NCI-H2227 (cell line): ENCODE measurements at regions not wholly inside any gene's neighbourhood (a gene's known extent, or its start where the extent isn't known, plus 50 kb on each side); places are given as distances from the start of the nearest gene placed in this dataset.

ENCODE experiments used
- DNase-seq: peaks from one replicate; lab custom pipeline; 2025; ENCODE audit not compliant: unreplicated experiment; lab: John Stamatoyannopoulos, UW

GRCh38 chr5:164651546-164652275, 1146.3 kb downstream of the MAT2B start:
- DNase-seq: no peak

DNA sequence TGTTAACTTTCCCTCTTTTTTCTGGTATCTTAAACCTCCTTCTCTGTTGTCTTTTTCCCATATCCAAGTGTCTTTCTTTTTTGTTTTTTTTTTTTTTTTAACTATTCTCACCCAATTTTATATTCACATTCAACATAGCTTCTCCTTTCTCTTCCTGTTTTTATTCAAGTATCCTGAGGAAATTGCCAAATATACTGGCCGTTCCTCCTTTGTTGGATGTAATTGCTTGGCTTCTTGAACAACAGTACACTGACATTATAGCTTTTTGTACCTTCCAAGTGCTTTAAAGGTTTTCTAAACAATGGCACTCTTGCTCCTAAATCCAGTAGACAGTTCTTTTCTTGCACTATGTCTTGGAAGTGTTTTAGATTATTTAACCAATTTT, 1146.8 kb downstream of the MAT2B start:
- DNase-seq: no peak

DNA sequence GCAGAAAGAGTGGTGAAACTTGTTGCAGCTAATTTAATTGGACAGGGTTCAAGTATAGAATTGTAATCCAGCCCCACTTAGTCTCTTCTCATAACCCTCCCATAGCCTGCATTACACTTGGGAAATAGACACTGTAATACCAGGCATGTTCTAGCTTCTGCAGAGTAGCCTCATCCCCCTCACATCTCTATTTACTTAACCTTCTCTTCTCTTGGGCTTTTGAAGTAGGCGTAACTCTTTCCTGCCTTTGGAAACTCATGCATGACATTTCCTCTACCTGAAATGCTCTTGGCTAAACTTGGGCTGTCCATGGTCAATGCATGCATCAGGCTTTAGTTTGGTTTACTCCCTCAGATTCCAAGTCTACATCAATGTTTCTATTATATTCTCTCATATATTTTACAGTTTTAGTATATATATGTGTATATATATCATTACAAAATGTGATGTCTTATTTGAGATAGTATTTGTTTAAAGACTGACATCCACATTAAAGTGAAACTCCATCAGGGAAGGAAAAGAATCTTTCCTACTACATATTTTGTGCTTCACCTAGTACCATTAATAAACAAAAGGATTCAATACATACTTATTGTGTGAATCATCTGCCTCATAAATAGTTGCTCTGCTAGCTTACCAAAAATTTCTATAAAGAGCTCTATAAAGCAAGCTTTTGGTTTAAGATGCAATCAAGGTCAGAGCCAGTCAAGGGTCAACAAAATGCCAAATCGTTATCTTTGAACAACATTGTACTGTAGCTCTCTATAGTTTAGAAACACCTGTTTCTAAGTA, 1158.0 kb downstream of the MAT2B start:
- DNase-seq: no peak

DNA sequence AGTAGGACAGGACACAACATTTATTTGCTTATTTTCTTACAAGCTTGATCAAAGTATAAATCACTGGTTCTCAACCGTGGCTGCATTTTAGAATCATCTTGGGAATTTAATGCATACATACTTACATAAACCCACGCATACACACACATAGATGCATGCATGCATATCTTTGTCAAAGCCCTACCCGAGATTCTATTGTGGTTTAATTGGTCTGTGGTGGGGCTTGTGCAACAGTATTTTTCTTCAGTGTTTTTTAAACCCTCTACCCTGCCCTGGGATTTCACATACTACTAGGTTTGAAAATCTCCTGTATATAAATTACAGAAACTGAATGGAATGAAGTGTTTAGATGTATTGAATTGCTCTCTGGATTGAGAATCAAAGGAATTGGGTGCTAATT, 1166.2 kb downstream of the MAT2B start:
- no peak for DNase-seq

GRCh38 chr5:164672205-164672604, 1166.8 kb downstream of the MAT2B start:
- no peak for DNase-seq

- DNase-seq: no peak
These were observed 1167.7 kb downstream of the MAT2B start for GRCh38 chr5:164672931-164673694.

- no peak for DNase-seq
These were observed 1174.0 kb downstream of the MAT2B start for GRCh38 chr5:164679461-164679860.

DNA sequence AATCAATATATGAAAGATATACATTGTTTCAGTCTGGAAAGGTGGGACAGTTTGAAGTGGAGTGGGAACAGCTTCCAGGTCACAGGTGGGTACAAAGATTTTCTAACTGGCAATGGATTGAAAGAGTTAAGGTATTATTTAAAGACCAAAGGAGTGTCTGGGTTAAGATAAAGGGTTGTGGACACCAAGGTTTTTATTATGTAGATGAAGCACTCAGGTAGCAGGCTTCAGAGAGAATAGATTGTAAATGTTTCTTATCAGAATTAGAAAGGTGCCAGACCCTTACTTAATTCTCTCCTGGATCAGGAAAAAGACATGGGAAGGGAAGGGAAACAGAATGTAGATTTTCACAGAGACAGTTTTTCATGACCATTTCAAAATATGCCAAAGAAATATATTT, 1174.8 kb downstream of the MAT2B start:
- no peak for DNase-seq

- DNase-seq: no peak
These were observed 1175.5 kb downstream of the MAT2B start for GRCh38 chr5:164680812-164681520.

DNA sequence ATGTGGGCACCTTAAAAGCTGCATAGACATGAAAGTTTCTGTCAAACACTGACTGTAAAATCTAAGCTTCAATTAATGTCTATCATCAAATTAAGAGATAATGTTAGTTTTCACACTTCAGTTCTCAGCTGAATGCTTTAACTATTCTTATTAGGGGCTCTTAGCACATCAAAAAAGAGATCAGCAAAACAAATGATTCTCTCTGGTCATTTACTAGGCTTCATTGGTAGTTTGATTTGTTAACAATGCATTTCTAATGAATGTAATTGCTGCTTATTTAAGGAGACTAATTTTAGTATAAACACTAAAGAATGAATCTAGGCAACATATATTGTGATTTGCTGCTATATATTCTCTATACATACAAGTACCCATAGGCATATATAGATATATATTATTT, 1182.0 kb downstream of the MAT2B start:
- DNase-seq: no peak

DNA sequence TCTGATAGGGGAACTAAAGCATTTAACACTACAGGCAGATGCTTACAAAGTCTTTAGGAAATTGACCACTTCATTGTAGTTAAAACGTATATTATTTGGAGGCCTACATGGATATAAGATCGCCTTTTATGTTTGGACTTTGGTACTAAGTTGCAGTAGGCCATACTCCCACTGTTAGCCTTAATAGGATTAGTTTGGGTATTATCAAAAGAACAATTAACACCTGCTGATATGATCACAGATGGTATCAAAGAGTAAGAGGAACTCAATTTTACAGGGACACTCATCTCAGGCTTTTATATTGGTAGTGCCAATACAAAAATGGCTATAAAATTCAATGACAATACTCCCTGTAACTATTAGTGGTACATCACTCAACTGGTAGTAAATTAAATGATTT, 1183.0 kb downstream of the MAT2B start:
- DNase-seq: no peak

DNA sequence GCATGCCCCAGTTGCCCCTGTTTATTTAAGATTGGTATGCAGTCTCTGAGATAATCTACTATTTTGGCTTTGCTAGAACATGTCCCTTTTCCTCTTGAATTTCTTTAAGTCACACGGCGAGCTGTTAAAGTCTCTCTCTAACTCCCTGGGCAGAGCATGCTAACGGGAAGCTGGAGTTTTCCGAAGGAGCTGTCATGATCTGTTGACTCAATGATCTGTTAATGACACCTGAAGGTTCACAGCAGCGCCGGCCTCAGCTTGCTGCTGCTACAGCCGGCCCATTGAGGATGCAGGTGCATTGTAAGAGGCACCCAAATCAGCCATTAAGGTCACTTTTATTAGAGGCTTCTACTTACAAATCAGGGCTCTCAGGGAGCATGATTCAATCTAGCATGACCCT, 1203.4 kb downstream of the MAT2B start:
- no peak for DNase-seq

- no peak for DNase-seq
These were observed 1208.3 kb downstream of the MAT2B start for GRCh38 chr5:164713682-164714081.

DNA sequence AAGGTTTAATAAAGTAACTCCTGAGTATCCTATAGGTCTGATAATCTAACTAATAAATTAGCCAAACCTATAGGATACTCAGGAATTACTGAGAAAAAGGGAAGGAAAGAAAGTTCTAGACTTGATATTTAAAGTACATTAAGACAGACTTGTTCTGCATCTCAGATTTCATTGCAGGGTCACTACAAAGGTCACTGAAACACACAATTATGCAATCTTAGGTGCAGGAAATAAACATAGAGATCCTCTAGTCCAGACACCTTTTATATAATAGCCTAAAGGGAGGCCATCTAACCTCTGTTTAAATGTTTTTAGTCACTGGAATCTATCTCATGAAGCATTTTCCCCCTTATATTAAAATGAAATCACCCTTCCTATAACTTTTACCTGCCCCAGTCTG, 1215.7 kb downstream of the MAT2B start:
- no peak for DNase-seq

DNA sequence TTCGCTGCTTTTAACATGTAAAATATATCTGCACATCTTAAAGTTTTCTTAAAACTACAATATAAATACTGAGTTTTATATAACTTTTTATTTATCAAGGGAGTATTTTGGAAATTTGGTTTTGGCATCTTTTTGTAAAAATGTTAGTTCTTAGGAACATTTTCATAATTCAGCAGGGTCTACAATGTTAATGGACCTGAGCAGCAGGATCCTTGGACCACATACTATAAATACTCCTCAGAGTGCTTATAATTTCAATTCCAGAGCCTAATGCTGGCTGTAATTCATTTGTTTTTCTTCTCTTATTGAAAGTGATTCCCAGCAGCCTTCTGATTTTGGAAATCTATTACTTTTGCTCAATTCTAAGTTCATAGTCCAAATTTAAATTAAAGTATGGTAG, 1216.2 kb downstream of the MAT2B start:
- no peak for DNase-seq

DNA sequence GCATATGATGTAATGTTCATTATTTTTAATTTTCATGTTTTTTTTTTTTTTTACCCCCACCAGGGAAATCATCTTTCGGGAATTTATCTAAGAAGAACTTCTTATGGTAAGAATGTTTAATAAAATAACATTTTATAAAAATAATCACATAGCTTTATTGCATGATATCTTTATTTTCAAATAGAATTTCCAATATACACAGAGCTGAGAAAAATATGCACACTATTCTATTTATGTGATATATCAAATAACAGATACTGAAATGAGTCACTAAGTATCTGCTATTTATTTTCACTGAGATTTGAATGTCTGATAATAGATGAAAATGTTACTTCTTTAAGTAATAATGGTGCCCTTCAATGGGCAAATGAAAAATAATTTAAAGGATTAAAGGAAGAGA, 1217.3 kb downstream of the MAT2B start:
- no peak for DNase-seq

DNA sequence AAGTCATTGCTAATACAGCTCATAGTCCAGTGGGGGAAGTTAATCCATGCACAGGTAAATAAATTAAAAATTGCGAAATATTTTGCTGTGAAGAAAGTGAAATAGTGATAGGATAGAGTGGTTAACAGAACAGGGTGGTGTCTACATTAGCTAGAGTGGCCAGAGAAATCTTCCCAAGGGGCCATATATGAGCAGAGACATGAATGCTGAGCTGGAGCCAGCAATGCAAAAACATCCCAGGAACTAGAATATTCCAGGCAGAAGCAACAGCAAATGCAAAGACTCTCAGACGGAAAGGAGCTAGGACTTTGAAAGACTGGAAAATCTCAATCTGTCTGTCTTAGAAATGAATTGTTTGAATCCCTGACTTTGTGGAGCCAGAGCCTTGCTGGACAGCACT, 1221.6 kb downstream of the MAT2B start:
- no peak for DNase-seq

DNA sequence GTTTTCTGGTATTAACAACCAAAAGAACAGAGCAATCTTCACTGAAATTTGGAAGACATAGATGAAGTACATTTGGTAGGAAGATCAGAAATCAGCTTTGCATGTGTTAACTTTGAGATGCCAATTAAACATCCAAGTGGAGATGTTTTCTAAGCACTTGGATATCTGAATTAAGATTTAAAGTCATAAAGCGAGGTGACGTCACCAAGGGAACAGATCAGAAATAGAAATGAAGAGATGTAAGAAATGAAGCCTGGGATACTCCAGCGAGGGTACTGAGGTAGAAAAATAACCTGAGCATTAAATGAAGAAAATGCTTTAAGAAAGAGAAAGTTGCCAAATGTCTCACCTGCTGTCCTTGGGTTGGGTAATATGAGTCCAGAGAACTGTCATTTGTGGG, 1223.3 kb downstream of the MAT2B start:
- no peak for DNase-seq

- no peak for DNase-seq
These were observed 1229.9 kb downstream of the MAT2B start for GRCh38 chr5:164735334-164735733.

DNA sequence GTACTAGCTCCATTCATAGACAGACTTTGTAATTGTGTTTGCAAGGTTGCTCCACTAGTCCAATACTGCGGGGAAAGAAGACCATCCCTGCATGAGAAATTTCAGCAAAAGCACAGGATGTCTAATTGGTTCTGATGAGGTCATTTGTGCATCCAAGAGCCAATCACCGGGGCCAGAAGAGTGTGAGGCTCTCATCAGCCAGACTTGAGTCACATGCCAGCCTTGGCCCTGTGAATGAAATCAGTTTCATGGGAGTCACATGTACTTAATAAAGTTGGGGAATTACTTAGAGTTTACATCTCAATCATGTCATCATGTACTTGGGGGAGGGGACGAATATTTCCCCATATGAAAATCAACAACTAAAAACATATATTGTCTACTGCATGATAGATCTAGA, 1236.0 kb downstream of the MAT2B start:
- no peak for DNase-seq

- no peak for DNase-seq
These were observed 1236.6 kb downstream of the MAT2B start for GRCh38 chr5:164742025-164742424.
